HepG2 (cell line): ENCODE measurements at regions not wholly inside any gene's neighbourhood (a gene's known extent, or its start where the extent isn't known, plus 50 kb on each side); places are given as distances from the start of the nearest gene placed in this dataset.

Experiments
- NFYB ChIP-seq: sonication (generic); formaldehyde crosslinking; IDR thresholded peaks from 2 replicates; pipeline ENCODE4 v1.4.0; 2020; ENCODE audit warnings: missing genetic modification reagents
- POLR2A ChIP-seq, 2 experiments: IDR thresholded peaks; 2 replicates each; pipeline ENCODE4 v1.6.1; 2011; ENCODE audit warnings: low read depth in 2 of 2, low read length in 2 of 2, mild to moderate bottlenecking in 1 of 2, moderate library complexity in 1 of 2; ENCODE audit not compliant: insufficient read depth in 1 of 2
- YY1 ChIP-seq: IDR thresholded peaks from 2 replicates; pipeline ENCODE4 v1.6.1; 2011; ENCODE audit warnings: low read length, low read depth, moderate library complexity, mild to moderate bottlenecking; ENCODE audit not compliant: insufficient read depth, insufficient replicate concordance
- TF ChIP-seq, protein P1 (sequence below), 2 experiments: IDR thresholded peaks; 2 replicates each; pipeline ENCODE4 v1.6.1; 2011 to 2012; ENCODE audit warnings: low read length in 2 of 2, borderline replicate concordance in 1 of 2, low read depth in 1 of 2, mild to moderate bottlenecking in 1 of 2, moderate library complexity in 1 of 2
- TF ChIP-seq, protein P2 (sequence below): sonication (generic); formaldehyde crosslinking; IDR thresholded peaks from 2 replicates; pipeline ENCODE4 v1.4.0; 2020; ENCODE audit warnings: low read depth, mild to moderate bottlenecking, missing genetic modification reagents

DNA sequence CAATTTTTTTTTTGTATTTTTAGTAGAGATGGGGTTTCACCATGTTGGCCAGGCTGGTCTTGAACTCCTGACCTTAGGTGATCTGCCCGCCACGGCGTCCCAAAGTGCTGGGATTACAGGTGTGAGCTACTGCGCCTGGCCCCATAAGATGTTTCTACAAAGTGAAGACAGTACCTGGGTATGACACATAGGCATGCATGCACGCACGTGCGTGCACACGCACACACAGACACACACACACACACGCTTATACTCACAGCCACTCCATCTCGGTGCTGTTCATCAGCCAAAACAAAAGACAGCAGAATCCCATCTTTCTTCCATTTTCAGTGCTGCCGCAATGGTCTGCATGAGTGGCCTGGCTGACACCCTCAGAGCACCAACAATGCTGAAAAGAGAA lies 63.9 kb downstream of the VCPKMT start:
- TF ChIP-seq POLR2A (IDR thresholded peaks at IDR 0.05; ENCODE audit: insufficient read depth in 1 of 2, low read depth in 2 of 2, low read length in 2 of 2): no peak
- no peak for TF ChIP-seq NFYB (CRISPR knock-in tag)
- TF ChIP-seq, protein P1, sequence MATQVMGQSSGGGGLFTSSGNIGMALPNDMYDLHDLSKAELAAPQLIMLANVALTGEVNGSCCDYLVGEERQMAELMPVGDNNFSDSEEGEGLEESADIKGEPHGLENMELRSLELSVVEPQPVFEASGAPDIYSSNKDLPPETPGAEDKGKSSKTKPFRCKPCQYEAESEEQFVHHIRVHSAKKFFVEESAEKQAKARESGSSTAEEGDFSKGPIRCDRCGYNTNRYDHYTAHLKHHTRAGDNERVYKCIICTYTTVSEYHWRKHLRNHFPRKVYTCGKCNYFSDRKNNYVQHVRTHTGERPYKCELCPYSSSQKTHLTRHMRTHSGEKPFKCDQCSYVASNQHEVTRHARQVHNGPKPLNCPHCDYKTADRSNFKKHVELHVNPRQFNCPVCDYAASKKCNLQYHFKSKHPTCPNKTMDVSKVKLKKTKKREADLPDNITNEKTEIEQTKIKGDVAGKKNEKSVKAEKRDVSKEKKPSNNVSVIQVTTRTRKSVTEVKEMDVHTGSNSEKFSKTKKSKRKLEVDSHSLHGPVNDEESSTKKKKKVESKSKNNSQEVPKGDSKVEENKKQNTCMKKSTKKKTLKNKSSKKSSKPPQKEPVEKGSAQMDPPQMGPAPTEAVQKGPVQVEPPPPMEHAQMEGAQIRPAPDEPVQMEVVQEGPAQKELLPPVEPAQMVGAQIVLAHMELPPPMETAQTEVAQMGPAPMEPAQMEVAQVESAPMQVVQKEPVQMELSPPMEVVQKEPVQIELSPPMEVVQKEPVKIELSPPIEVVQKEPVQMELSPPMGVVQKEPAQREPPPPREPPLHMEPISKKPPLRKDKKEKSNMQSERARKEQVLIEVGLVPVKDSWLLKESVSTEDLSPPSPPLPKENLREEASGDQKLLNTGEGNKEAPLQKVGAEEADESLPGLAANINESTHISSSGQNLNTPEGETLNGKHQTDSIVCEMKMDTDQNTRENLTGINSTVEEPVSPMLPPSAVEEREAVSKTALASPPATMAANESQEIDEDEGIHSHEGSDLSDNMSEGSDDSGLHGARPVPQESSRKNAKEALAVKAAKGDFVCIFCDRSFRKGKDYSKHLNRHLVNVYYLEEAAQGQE (IDR thresholded peaks at IDR 0.05; ENCODE audit: borderline replicate concordance in 1 of 2, low read depth in 1 of 2, low read length in 2 of 2): no peak
- no peak for TF ChIP-seq YY1
- TF ChIP-seq, protein P2, sequence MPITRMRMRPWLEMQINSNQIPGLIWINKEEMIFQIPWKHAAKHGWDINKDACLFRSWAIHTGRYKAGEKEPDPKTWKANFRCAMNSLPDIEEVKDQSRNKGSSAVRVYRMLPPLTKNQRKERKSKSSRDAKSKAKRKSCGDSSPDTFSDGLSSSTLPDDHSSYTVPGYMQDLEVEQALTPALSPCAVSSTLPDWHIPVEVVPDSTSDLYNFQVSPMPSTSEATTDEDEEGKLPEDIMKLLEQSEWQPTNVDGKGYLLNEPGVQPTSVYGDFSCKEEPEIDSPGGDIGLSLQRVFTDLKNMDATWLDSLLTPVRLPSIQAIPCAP: no peak
